PFSK-1 (cell line): ENCODE measurements at regions not wholly inside any gene's neighbourhood (a gene's known extent, or its start where the extent isn't known, plus 50 kb on each side); places are given as distances from the start of the nearest gene placed in this dataset.

ENCODE experiments used
- POLR2AphosphoS5 ChIP-seq: IDR thresholded peaks from 2 replicates; pipeline ENCODE4 v1.6.1; 2012; ENCODE audit warnings: low read depth, mild to moderate bottlenecking, control low read depth, low read length, moderate library complexity
- TF ChIP-seq, protein P1 (sequence below), 2 experiments: IDR thresholded peaks; 2 replicates each; pipeline versions ENCODE4 v1.6.1 to v1.8.0; 2011 to 2012; ENCODE audit warnings: low read depth in 2 of 2, low read length in 2 of 2, control low read depth in 1 of 2, inconsistent platforms in 1 of 2, mild to moderate bottlenecking in 1 of 2, moderate library complexity in 1 of 2; ENCODE audit not compliant: insufficient read depth in 1 of 2

DNA sequence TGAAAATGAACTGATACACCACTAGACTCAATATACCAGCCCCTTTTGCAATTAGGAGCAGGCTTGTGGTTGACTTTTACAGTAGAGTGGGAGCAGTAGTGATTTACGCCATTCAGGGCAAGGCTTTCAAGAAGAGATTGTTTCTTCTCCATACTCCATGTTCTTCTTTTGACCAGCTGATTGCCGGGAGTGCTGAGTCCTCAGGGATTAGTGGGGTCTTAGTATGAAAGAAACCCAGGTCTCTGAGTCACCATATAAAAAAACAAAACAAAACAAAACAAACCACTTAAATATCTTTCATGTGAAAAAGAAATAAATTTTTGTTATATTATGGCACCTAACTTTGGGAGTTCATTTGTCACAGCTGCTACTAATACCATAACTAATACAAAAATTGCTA, 465.6 kb upstream of the TRIB2 start:
- no peak for TF ChIP-seq POLR2AphosphoS5
- TF ChIP-seq, protein P1, sequence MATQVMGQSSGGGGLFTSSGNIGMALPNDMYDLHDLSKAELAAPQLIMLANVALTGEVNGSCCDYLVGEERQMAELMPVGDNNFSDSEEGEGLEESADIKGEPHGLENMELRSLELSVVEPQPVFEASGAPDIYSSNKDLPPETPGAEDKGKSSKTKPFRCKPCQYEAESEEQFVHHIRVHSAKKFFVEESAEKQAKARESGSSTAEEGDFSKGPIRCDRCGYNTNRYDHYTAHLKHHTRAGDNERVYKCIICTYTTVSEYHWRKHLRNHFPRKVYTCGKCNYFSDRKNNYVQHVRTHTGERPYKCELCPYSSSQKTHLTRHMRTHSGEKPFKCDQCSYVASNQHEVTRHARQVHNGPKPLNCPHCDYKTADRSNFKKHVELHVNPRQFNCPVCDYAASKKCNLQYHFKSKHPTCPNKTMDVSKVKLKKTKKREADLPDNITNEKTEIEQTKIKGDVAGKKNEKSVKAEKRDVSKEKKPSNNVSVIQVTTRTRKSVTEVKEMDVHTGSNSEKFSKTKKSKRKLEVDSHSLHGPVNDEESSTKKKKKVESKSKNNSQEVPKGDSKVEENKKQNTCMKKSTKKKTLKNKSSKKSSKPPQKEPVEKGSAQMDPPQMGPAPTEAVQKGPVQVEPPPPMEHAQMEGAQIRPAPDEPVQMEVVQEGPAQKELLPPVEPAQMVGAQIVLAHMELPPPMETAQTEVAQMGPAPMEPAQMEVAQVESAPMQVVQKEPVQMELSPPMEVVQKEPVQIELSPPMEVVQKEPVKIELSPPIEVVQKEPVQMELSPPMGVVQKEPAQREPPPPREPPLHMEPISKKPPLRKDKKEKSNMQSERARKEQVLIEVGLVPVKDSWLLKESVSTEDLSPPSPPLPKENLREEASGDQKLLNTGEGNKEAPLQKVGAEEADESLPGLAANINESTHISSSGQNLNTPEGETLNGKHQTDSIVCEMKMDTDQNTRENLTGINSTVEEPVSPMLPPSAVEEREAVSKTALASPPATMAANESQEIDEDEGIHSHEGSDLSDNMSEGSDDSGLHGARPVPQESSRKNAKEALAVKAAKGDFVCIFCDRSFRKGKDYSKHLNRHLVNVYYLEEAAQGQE (IDR thresholded peaks at IDR 0.05; ENCODE audit: insufficient read depth in 1 of 2, low read depth in 2 of 2, low read length in 2 of 2): no peak
